ENCODE measurements at regions not wholly inside any gene's neighbourhood (a gene's known extent, or its start where the extent isn't known, plus 50 kb on each side); places are given as distances from the start of the nearest gene placed in this dataset.

GRCh38 chr3:21020043-21020442, 731.0 kb downstream of the ZNF385D start (continued):
- TF ChIP-seq RUNX3 (IDR thresholded peaks at IDR 0.05; ENCODE audit: low read length) (no peak), ZNF217 (IDR thresholded peaks at IDR 0.05) (no peak), MYC (IDR thresholded peaks at IDR 0.05; ENCODE audit: insufficient read depth, insufficient read length, insufficient replicate concordance, low read length, severe bottlenecking) (no peak), E2F8 (IDR thresholded peaks at IDR 0.05; ENCODE audit: low read depth, partially characterized antibody) (no peak)

- no TSS peak for BruUV-seq (replicated peaks)
- Histone ChIP-seq H3K9me3 (replicated peaks; ENCODE audit: control insufficient read depth, insufficient read depth, low read length) (no peaks in the 10 kb centered on the region), H3K27ac (ENCODE audit: control insufficient read depth, insufficient read depth) (no peak overlapping the region), H3K79me2 (ENCODE audit: control insufficient read depth, insufficient read depth, low read length) (no peaks in the 10 kb centered on the region), H3K9ac (ENCODE audit: control insufficient read depth, insufficient read depth, low read length) (no peak overlapping the region), H3K36me3 (ENCODE audit: control insufficient read depth in 2 of 2, insufficient read depth in 2 of 2, low read length in 1 of 2) (no peaks in the 10 kb centered on the region), H2AFZ (ENCODE audit: control insufficient read depth, low read depth, low read length) (no peak overlapping the region), H3K4me2 (ENCODE audit: control insufficient read depth, insufficient read depth) (no peak overlapping the region), H4K20me1 (ENCODE audit: control insufficient read depth, insufficient read depth) (no peaks in the 10 kb centered on the region), H3K4me1 (ENCODE audit: control insufficient read depth, insufficient read depth, low read length) (no peaks in the 10 kb centered on the region), H3K4me3 (no peak overlapping the region), H3K27me3 (replicated peaks in 1 of 2; ENCODE audit: control insufficient read depth in 2 of 2, insufficient read depth in 2 of 2, low read length in 1 of 2) (no peaks in the 10 kb centered on the region)
- FAIRE-seq (no peak), ATAC-seq (peak; percentile 83), DNase-seq (ENCODE audit: low read depth, low spot score) (no peak)
- ChIA-PET POLR2A (no interaction called here), RAD21 (ENCODE audit: unreplicated experiment) (interaction anchor here (0.5 to 2.4 kb wide), 3 partner anchors 421 to 604 kb away, joined by 3 to 14 read pairs (median 3); no protein-coding TSS in a partner anchor), SMC1A (ENCODE audit: uncharacterized antibody, unreplicated experiment) (interaction anchor here (0.8 to 3.3 kb wide), 5 partner anchors 440 to 612 kb away, joined by 3 to 29 read pairs (median 4); no protein-coding TSS in a partner anchor), CTCF (interaction anchor here (0.9 to 2.9 kb wide), 16 partner anchors 8 to 1103 kb away, joined by 3 to 40 read pairs (median 5); no protein-coding TSS in a partner anchor)
- WGBS (ENCODE audit: insufficient coverage, insufficient replicate concordance, low lambda C conversion rate, missing lambda C conversion rate): 45% methylated on average over 10 of the region's 10 CpGs
- in situ Hi-C loops (cut with MboI): no loop called here
- intact Hi-C loops (cut with micrococcal nuclease; ENCODE audit: unreplicated experiment): loop anchor here (1.0 kb wide), 1 partner anchor 467 kb away; no protein-coding TSS in a partner anchor
- no peak for TF ChIP-seq NBN (IDR thresholded peaks at IDR 0.05)
- TF ChIP-seq CTCF (IDR thresholded peaks at IDR 0.05 in 2 of 3, conservative IDR thresholded peaks at IDR 0.05 in 1 of 3; ENCODE audit: control insufficient read depth in 2 of 3, extremely low read depth in 1 of 3, insufficient read depth in 1 of 3, low read depth in 3 of 3, low read length in 3 of 3): peak; percentile 29 to 32 (median 30); a peak in 4 of 6 replicates
- TF ChIP-seq TCF7 (IDR thresholded peaks at IDR 0.05; ENCODE audit: borderline replicate concordance): no peak
- TF ChIP-seq ZNF217 (IDR thresholded peaks at IDR 0.05): no peak
- TF ChIP-seq REST (IDR thresholded peaks at IDR 0.05; ENCODE audit: low read depth, low read length): no peak
- no peak for TF ChIP-seq ZNF622 (IDR thresholded peaks at IDR 0.05)
Measured at GRCh38 chr3:21017115-21017852, 733.7 kb downstream of the ZNF385D start.
